Smooth muscle cell (in vitro differentiated cells): ENCODE measurements at regions not wholly inside any gene's neighbourhood (a gene's known extent, or its start where the extent isn't known, plus 50 kb on each side); places are given as distances from the start of the nearest gene placed in this dataset.

ENCODE experiments used
- DNase-seq: peaks from one replicate; lab custom pipeline; 2025; ENCODE audit not compliant: unreplicated experiment; lab: John Stamatoyannopoulos, UW
- H2AFZ ChIP-seq: fragments of 200-600 bp; sonication (generic); 2 replicates; pipeline ENCODE4 v1.6.0; 2016; ENCODE audit warnings: antibody characterized with exemption, low read depth, mild to moderate bottlenecking
- H3F3A ChIP-seq: fragments of 200-600 bp; sonication (generic); 2 replicates; pipeline ENCODE4 v1.6.0; 2017; ENCODE audit warnings: antibody characterized with exemption, low read depth
- H3K27ac ChIP-seq: fragments of 200-600 bp; sonication (generic); 2 replicates; pipeline ENCODE4 v1.5.1; 2016; ENCODE audit warnings: low read depth, mild to moderate bottlenecking
- H3K27me3 ChIP-seq: fragments of 200-600 bp; sonication (generic); 2 replicates; pipeline ENCODE4 v1.6.1; 2016; ENCODE audit warnings: low read depth, mild to moderate bottlenecking
- H3K36me3 ChIP-seq: fragments of 200-600 bp; sonication (generic); 2 replicates; pipeline ENCODE4 v1.5.1; 2016; ENCODE audit warnings: low read depth
- H3K4me1 ChIP-seq: fragments of 200-600 bp; sonication (generic); 2 replicates; pipeline ENCODE4 v1.5.1; 2016; ENCODE audit warnings: low read depth
- H3K4me2 ChIP-seq: fragments of 200-600 bp; sonication (generic); 2 replicates; pipeline ENCODE4 v1.6.0; 2016; ENCODE audit warnings: mild to moderate bottlenecking
- H3K4me3 ChIP-seq: fragments of 200-600 bp; sonication (generic); 2 replicates; pipeline ENCODE4 v1.5.1; 2016; ENCODE audit warnings: mild to moderate bottlenecking
- H3K79me2 ChIP-seq: fragments of 200-600 bp; sonication (generic); 2 replicates; pipeline ENCODE4 v1.6.0; 2016; ENCODE audit warnings: low read depth, mild to moderate bottlenecking
- H3K9ac ChIP-seq: fragments of 200-600 bp; sonication (generic); 2 replicates; pipeline ENCODE4 v1.6.0; 2016; ENCODE audit warnings: low read depth
- H3K9me3 ChIP-seq: fragments of 200-600 bp; sonication (generic); replicated peaks from 2 replicates; pipeline ENCODE4 v1.5.1; 2016; ENCODE audit warnings: low read depth
- H4K20me1 ChIP-seq: fragments of 200-600 bp; sonication (generic); 2 replicates; pipeline ENCODE4 v1.6.0; 2016; ENCODE audit warnings: low read depth
- CTCF ChIP-seq: fragments of 200-600 bp; sonication (generic); IDR thresholded peaks from 2 replicates; pipeline ENCODE4 v1.5.1; 2017; ENCODE audit warnings: borderline replicate concordance, mild to moderate bottlenecking, antibody characterized with exemption; ENCODE audit not compliant: insufficient read depth, poor library complexity, severe bottlenecking
- WGBS: methylation state at CpG from one replicate; pipeline ENCODE4 v1.1.7; 2016; ENCODE audit warnings: low lambda C conversion rate; 5-methylcytosine and 5-hydroxymethylcytosine counted together

- H3K4me1 ChIP-seq = no peaks in the 10 kb centered on the region
Measured at GRCh38 chr1:5506634-5507033, 485.6 kb downstream of the NPHP4 start.

GRCh38 chr1:5505944-5506343 is 486.3 kb downstream of the NPHP4 start:
- Histone ChIP-seq H3K9me3 (no peaks in the 10 kb centered on the region), H3K27ac (no peak overlapping the region), H3K36me3 (no peaks in the 10 kb centered on the region), H4K20me1 (no peaks in the 10 kb centered on the region), H3K4me1 (no peaks in the 10 kb centered on the region), H3K4me2 (no peak overlapping the region), H3K4me3 (no peak overlapping the region), H2AFZ (no peak overlapping the region), H3K27me3 (peaks cover 2% of the 10 kb centered on the region), H3K79me2 (no peaks in the 10 kb centered on the region), H3F3A (no peaks in the 10 kb centered on the region), H3K9ac (no peak overlapping the region)
- DNase-seq = no peak
- no peak for TF ChIP-seq CTCF
- WGBS = 93% methylated on average over 6 of the region's 6 CpGs

More at GRCh38 chr1:5506634-5507033, 485.6 kb downstream of the NPHP4 start:
- no peaks in the 10 kb centered on the region for H3K36me3 ChIP-seq
- no peaks in the 10 kb centered on the region for H4K20me1 ChIP-seq
- H3K9ac ChIP-seq = no peak overlapping the region
- H3K9me3 ChIP-seq = no peaks in the 10 kb centered on the region
- no peak overlapping the region for H3K4me3 ChIP-seq
- TF ChIP-seq CTCF = no peak
- H3K27me3 ChIP-seq = peaks cover 9% of the 10 kb centered on the region
- H3K4me2 ChIP-seq = no peak overlapping the region
- H2AFZ ChIP-seq = no peak overlapping the region
- H3K79me2 ChIP-seq = no peaks in the 10 kb centered on the region
- H3K27ac ChIP-seq = no peak overlapping the region
- WGBS = 91% methylated on average over 11 of the region's 11 CpGs
- no peak for DNase-seq
- no peaks in the 10 kb centered on the region for H3F3A ChIP-seq

GRCh38 chr1:5504364-5504740 is 487.9 kb downstream of the NPHP4 start:
- Histone ChIP-seq H3K4me2 (no peak overlapping the region), H3K36me3 (no peaks in the 10 kb centered on the region), H3K9me3 (no peaks in the 10 kb centered on the region), H4K20me1 (no peaks in the 10 kb centered on the region), H3K27me3 (no peaks in the 10 kb centered on the region), H3K79me2 (no peaks in the 10 kb centered on the region), H3F3A (no peaks in the 10 kb centered on the region), H3K27ac (no peak overlapping the region), H3K4me3 (no peak overlapping the region), H3K4me1 (no peaks in the 10 kb centered on the region), H2AFZ (no peak overlapping the region), H3K9ac (no peak overlapping the region)
- DNase-seq = no peak
- WGBS = 72% methylated on average over 8 of the region's 8 CpGs
- TF ChIP-seq CTCF = no peak

- Histone ChIP-seq H3K79me2 (no peaks in the 10 kb centered on the region), H2AFZ (no peak overlapping the region), H3K9me3 (no peaks in the 10 kb centered on the region), H3F3A (no peaks in the 10 kb centered on the region), H3K4me2 (no peak overlapping the region), H3K27me3 (peaks cover 2% of the 10 kb centered on the region), H3K27ac (no peak overlapping the region), H3K36me3 (no peaks in the 10 kb centered on the region), H4K20me1 (no peaks in the 10 kb centered on the region), H3K4me1 (no peaks in the 10 kb centered on the region), H3K4me3 (no peak overlapping the region), H3K9ac (no peak overlapping the region)
- no peak for DNase-seq
- no peak for TF ChIP-seq CTCF
- 75% methylated on average over 9 of the region's 9 CpGs for WGBS
Measured at GRCh38 chr1:5503556-5504363, 488.5 kb downstream of the NPHP4 start.
